ENCODE measurements at regions not wholly inside any gene's neighbourhood (a gene's known extent, or its start where the extent isn't known, plus 50 kb on each side); places are given as distances from the start of the nearest gene placed in this dataset.

- TF ChIP-seq CTCF (IDR thresholded peaks at IDR 0.05; ENCODE audit: poor library complexity, severe bottlenecking) = no peak
- peaks cover 23% of the 10 kb centered on the region for H3K4me1 ChIP-seq (ENCODE audit: insufficient read depth, poor library complexity, severe bottlenecking)
- H3K36me3 ChIP-seq (ENCODE audit: low read depth) = peaks cover 9% of the 10 kb centered on the region; the same call in 1 of the 2 replicates
- DNase-seq (ENCODE audit: low spot score) (no peak), ATAC-seq (ENCODE audit: low read depth) (peak; percentile 36; the same call in 1 of the 3 replicates)
- no peaks in the 10 kb centered on the region for H3K27me3 ChIP-seq (ENCODE audit: insufficient read depth, poor library complexity, severe bottlenecking)
- no peak overlapping the region for H3K27ac ChIP-seq (ENCODE audit: poor library complexity, severe bottlenecking)
- no peaks in the 10 kb centered on the region for H3K9me3 ChIP-seq (ENCODE audit: severe bottlenecking)
- H3K4me3 ChIP-seq (ENCODE audit: severe bottlenecking) = no peak overlapping the region
Observed at GRCh38 chr3:72448858-72449257, 399.4 kb downstream of the SHQ1 start.

DNA sequence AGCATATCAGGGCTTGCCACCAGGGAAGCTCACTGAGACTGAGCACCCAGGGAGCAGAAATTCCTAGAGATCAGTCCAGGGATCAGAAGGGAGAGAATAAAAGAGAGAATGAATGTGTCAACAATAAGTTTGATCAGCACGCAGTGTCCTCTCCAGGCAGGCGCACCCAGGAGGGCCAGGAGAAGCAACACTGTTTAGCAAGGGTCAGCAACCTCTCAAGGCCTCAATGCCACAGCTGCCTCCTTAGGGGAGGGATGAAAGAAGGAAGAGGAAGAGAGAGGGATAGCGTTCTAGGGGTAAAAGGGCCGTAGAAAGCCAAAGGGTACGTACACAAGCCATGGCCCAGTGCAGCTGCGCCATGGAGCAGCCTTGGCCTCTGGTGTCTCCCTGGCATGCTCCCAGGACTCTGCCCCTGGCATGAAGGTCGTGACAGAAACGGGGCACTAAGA, 399.8 kb downstream of the SHQ1 start:
- H3K27me3 ChIP-seq (ENCODE audit: insufficient read depth, poor library complexity, severe bottlenecking) = no peaks in the 10 kb centered on the region
- DNase-seq (ENCODE audit: low spot score) (no peak), ATAC-seq (ENCODE audit: low read depth) (no peak; the same call in 2 of the 3 replicates)
- H3K27ac ChIP-seq (ENCODE audit: poor library complexity, severe bottlenecking) = no peak overlapping the region
- no peak overlapping the region for H3K4me3 ChIP-seq (ENCODE audit: severe bottlenecking)
- H3K4me1 ChIP-seq (ENCODE audit: insufficient read depth, poor library complexity, severe bottlenecking) = peaks cover 23% of the 10 kb centered on the region
- peaks cover 9% of the 10 kb centered on the region; the same call in 1 of the 2 replicates for H3K36me3 ChIP-seq (ENCODE audit: low read depth)
- H3K9me3 ChIP-seq (ENCODE audit: severe bottlenecking) = no peaks in the 10 kb centered on the region
- no peak for TF ChIP-seq CTCF (IDR thresholded peaks at IDR 0.05; ENCODE audit: poor library complexity, severe bottlenecking)

GRCh38 chr3:72447059-72447946, 400.9 kb downstream of the SHQ1 start:
- ATAC-seq (ENCODE audit: low read depth) (peak; percentile 75), DNase-seq (ENCODE audit: low spot score) (peak; percentile 87)
- H3K4me1 ChIP-seq (ENCODE audit: insufficient read depth, poor library complexity, severe bottlenecking) = peaks cover 23% of the 10 kb centered on the region
- no peaks in the 10 kb centered on the region for H3K27me3 ChIP-seq (ENCODE audit: insufficient read depth, poor library complexity, severe bottlenecking)
- peak overlapping the region; percentile 71 for H3K27ac ChIP-seq (ENCODE audit: poor library complexity, severe bottlenecking)
- H3K36me3 ChIP-seq (ENCODE audit: low read depth) = peaks cover 9% of the 10 kb centered on the region; the same call in 1 of the 2 replicates
- TF ChIP-seq CTCF (IDR thresholded peaks at IDR 0.05; ENCODE audit: poor library complexity, severe bottlenecking) = no peak
- H3K9me3 ChIP-seq (ENCODE audit: severe bottlenecking) = no peaks in the 10 kb centered on the region
- H3K4me3 ChIP-seq (ENCODE audit: severe bottlenecking) = peak overlapping the region; percentile 89

- no peaks in the 10 kb centered on the region for H3K27me3 ChIP-seq (ENCODE audit: insufficient read depth, poor library complexity, severe bottlenecking)
- H3K36me3 ChIP-seq (ENCODE audit: low read depth) = peaks cover 9% of the 10 kb centered on the region; the same call in 1 of the 2 replicates
- H3K9me3 ChIP-seq (ENCODE audit: severe bottlenecking) = no peaks in the 10 kb centered on the region
- peak within 1 kb of the TSS; percentile 71 for H3K27ac ChIP-seq (ENCODE audit: poor library complexity, severe bottlenecking)
- peaks cover 23% of the 10 kb centered on the region for H3K4me1 ChIP-seq (ENCODE audit: insufficient read depth, poor library complexity, severe bottlenecking)
- no peak for DNase-seq (ENCODE audit: low spot score)
- no peak for TF ChIP-seq CTCF (IDR thresholded peaks at IDR 0.05; ENCODE audit: poor library complexity, severe bottlenecking)
- H3K4me3 ChIP-seq (ENCODE audit: severe bottlenecking) = peak within 1 kb of the TSS; percentile 89
- ATAC-seq (ENCODE audit: low read depth) = peak; percentile 58
Observed at GRCh38 chr3:72446218-72447058, 401.8 kb downstream of the SHQ1 start, which contains the start of gene RYBP. TSS of gene RYBP (minus strand) at chr3:72446621.
